ENCODE measurements at regions not wholly inside any gene's neighbourhood (a gene's known extent, or its start where the extent isn't known, plus 50 kb on each side); places are given as distances from the start of the nearest gene placed in this dataset.
"Not testable (repeated sequence)": the region's sequence is repeated elsewhere in the genome, so short reads cannot be mapped to it uniquely, and the experiment has no call there.

- no peak for DNase-seq
These were observed 1391.4 kb downstream of the UQCRFS1 start for GRCh38 chr19:27821418-27822018.

DNA sequence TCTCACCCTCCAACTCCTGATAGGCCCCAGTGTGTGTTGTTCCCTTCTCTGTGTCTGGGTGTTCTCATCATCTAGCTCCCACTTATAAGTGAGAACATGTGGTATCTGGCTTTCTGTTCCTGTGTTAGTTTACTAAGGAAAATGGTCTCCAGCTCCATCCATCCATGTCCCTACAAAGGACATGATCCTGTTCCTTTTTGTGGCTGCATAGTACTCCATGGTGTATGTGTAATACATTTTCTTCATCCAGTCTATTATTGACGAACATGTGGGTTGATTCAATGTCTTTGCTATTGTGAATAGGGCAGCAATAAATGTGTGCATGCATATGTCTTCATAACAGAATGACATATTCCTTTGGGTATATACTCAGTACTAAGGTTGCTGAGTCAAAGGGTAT is 1397.0 kb downstream of the UQCRFS1 start:
- DNase-seq: no peak

DNA sequence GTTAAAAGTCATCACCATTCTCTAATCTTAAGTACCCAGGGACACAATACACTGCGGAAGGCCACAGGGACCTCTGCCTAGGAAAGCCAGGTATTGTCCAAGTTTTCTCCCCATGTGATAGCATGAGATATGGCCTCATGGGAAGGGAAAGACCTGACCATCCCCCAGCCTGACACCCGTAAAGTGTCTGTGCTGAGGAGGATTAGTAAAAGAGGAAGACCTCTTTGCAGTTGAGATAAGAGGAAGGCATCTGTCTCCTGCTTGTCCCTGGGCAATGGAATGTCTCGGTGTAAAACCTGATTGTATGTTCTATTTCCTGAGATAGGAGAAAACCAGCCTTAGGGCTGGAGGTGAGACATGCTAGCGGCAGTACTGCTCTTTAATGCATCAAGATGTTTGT is 1398.1 kb downstream of the UQCRFS1 start:
- not testable (repeated sequence) for DNase-seq

DNA sequence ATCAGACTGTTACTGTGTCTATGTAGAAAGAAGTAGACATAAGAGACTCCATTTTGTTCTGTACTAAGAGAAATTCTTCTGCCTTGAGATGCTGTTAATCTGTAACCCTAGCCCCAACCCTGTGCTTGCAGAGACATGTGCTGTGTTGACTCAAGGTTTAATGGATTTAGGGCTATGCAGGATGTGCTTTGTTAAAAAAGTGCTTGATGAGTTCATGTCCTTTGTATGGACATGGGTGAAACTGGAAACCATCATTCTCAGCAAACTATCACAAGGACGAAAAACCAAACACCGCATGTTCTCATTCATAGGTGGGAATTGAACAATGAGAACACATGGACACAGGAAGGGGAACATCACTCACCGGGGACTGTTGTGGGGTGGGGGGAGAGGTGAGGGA is 1398.7 kb downstream of the UQCRFS1 start:
- not testable (repeated sequence) for DNase-seq

- no peak for DNase-seq
These were observed 1406.4 kb downstream of the UQCRFS1 start for GRCh38 chr19:27806471-27807070.

GRCh38 chr19:27805848-27806247 is 1407.1 kb downstream of the UQCRFS1 start:
- no peak for DNase-seq

GRCh38 chr19:27802293-27802692 is 1410.7 kb downstream of the UQCRFS1 start:
- not testable (repeated sequence) for DNase-seq

DNA sequence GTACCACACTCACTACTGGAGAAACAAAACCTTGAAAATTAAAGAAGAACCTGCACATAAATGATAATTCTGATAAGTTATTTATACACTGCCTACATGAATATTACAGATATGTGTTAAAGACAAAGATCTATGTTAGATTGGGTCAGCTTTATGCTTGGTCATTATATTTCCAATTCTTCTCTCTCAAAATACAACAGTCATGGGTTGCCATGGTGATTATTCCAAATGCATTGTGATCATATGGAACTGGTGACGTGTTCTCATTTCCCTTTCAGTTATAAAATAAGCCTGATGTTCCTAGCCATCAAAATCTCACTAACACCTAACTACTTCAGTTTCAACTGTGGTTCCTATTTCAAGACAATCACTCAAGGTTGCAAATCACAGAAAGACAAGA is 1416.4 kb downstream of the UQCRFS1 start:
- DNase-seq: no peak

DNA sequence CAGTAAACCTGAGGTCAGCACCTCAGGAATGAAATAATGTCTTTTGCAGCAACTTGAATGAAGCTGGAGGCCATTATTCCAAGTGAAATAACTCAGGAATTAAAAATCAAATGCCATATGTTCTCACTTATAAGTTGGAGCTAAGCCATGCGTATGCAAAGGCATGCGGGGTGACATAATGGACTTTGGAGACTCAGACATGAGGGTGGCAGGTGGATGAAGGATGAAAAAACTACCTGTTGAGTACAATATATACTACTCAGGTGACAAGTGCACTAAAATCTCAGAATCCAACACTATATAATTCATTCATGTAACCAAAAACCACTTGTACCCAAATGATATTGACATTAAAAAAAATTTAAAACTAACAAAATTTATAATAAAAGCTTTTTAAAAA is 1416.9 kb downstream of the UQCRFS1 start:
- DNase-seq: no peak

DNA sequence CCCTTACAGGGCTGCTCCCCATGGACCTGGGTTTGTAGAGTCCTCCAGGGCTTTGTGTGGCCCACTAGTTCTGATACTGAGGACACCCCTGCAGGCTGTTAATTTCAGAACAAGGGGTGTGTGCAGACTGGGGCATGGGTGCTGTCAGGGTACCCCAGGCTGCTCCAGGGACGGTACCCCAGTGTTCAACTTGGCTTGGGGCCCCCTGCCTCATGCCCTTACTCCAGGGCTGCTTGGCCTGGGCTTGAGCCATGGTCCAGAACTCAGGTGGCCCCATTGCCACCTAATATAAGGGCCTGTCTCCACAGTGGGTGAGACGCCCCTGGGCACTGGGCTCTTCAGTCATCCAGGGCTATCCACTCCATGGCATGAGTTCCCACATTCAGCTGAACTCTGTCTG is 1417.6 kb downstream of the UQCRFS1 start:
- DNase-seq: no peak

DNA sequence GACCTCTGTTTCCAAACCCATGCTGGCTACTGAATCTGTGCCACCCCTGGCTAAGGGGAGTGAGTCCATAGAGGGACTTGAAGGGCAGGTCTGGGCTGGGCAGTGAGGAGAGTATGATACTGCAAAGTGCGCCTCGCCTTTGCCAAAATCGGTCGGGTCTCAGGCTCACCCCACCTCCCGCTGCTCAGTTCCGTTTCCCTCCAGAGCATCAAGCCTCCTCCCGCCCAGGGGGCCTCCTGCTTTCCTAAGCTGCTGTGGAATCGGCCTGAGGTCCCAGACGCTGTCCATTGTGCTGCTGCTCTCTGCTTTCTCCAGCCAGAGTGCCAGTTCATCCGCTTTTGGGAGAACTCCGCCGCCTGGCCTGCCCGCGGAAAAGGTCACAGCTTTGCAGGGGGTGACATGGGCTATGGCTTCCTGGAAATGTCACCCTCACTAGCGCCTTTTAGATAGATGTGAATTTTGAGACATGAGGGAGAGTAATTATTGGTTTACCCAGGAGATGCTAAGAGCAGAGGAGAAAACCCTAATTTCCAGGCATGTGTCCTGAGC is 1418.4 kb downstream of the UQCRFS1 start:
- DNase-seq: peak; percentile 13

GRCh38 chr19:27793644-27794493 is 1419.1 kb downstream of the UQCRFS1 start:
- peak; percentile 90 for DNase-seq

GRCh38 chr19:27793128-27793643 is 1419.8 kb downstream of the UQCRFS1 start:
- DNase-seq: peak; percentile 62

DNA sequence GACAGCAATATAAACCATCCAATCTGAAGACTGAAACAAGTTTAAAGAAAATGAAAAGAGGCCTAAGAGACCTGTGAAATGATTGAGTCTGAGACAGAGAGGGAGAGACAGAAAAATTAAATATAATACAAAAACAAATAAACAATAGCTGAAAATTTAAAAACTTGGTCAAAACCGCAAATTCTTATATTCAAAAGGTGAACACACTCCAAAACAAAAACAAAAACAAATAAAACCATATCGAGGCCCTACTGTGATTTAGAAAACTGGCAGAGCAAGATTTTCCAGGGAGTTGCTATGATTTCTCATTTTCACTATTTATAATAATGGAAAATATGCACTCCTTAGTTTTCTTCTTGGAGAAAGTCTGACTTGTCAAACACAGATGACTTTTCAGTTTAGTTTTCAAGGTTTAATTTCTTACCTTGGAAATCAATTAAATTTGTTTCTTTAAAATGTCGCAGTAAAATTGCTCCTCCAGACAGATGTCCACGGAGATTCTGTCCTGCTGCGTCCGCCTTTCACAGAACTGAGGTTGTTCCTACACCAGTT is 1420.3 kb downstream of the UQCRFS1 start:
- DNase-seq: peak; percentile 7

- no peak for DNase-seq
These were observed 1432.4 kb downstream of the UQCRFS1 start for GRCh38 chr19:27780367-27781075.

DNA sequence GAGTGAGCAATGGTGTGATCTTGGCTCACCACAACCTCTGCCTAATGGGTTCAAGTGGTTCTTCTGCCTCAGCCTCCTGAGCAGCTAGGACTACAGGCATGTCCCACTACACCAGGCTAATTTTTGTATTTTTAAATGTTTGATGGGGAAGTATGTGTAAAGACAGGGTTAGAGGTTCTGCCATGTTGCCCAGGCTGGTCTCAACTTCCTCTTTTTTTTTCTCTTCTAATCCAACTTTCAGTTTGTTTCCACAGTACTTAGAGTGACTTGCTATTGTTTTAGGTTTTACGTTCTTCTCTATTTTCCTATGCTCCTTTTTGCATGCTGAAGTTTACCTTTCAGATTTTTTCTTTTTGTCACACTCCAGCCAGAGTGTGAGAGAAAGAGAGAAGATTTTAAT is 1433.0 kb downstream of the UQCRFS1 start:
- no peak for DNase-seq

DNA sequence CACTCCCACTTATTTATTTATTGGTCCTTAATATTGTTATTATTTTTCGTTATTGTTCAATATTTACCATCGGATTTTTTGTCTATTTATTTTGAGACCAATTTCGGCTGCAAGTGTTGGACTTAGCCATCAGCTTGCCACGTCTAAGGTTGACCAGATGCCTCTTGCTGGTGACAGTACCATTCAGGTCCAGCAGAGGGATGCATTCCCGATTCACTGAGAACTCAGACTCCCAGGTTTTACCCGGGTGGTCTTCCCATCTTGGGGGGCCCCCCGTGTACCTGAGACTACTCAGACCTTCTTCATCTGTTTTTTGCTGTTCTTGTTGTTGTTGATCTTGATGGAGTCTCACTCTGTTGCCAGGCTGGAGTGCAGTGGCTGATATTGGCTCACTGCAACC is 1435.2 kb downstream of the UQCRFS1 start:
- no peak for DNase-seq

- no peak for DNase-seq
These were observed 1435.7 kb downstream of the UQCRFS1 start for GRCh38 chr19:27777242-27777641.

DNA sequence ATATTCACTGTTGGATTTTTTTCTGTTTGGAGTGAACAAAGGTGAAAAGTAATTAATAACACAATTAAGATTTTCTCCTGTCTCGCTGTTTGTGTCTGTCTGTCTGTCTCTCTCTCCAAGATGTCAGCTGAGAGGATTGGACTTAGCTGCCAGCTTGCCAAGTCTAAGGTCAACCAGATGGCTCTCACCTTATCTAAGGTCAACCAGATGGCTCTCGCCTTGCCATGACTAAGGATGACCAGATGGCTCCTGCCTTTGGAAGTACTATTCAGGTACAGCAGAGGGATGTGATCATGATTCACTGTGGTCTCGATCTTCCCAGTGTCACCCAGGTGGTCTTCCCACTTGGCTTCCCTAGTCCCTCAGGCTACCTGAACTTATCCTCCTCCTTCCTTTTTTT is 1436.4 kb downstream of the UQCRFS1 start:
- DNase-seq: no peak

GRCh38 chr19:27776020-27776419 is 1436.9 kb downstream of the UQCRFS1 start:
- DNase-seq: no peak

GRCh38 chr19:27775395-27775794 is 1437.6 kb downstream of the UQCRFS1 start:
- no peak for DNase-seq

GRCh38 chr19:27774827-27775226 is 1438.1 kb downstream of the UQCRFS1 start:
- DNase-seq: no peak
